Right renal pelvis (tissue), 4 donors: ENCODE measurements at regions not wholly inside any gene's neighbourhood (a gene's known extent, or its start where the extent isn't known, plus 50 kb on each side); places are given as distances from the start of the nearest gene placed in this dataset.

ENCODE experiments used
- DNase-seq, 4 donors: peaks; one replicate each; pipeline ENCODE4 v3.0.0-alpha.2; 2013; ENCODE audit warnings: low read depth in 4 of 4, low spot score in 3 of 4, missing footprints in 1 of 4

DNA sequence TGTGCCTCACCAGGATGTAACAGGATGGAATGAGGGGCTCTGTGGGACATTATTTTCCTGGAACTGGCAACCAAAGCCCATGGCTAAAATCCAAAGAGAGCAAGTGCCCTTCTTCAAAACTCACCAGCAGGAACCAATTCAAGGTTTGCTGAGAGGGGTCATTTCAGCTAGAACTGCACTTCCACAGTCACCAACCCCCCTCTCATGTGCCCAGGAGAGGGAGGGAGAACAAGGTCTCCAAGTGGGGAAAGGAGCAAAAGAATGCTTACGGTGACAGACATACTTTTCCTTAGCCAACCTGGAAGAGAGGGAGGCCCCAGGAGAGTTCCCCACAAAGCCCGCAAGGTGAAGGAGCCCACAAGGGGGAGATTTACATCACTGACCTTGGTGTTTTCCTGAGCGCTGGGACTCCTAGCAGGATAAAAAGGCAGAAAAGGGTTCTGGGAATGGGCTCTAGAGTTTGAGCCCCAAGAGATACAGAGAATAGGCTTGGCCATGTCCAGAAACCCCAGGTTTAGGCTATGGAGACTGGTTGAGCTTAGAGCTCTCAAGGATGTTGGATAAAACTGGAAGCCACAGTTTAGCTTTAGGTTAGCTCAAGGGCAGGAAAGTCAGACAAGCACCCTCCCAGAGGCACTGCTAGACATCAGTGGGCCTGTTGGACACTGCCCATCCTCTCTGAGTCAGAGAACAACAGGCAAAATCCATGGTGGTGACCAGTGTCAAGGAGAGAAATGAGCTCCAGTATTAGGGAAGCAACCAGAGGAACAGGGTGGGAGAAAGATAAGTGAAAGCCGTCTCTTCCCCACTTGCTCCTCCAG, 63.9 kb upstream of the GHITM start:
- DNase-seq, result no peak

DNA sequence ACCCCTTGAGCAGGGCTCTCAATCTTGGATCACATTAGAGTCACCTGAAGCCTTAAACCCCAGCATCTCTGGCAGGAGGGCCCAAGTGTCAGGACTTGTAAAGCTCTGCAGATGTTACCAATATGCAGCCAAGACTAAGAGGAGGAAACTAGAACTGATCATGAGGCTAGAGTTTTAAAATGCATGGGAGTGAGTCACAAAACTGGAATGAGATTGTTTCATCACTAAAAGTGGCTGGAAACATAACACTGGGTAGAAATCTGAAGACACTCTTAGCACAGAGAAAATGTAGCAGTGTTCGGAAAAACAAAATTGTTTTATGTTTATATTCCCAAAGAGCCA, 63.3 kb upstream of the GHITM start:
- no peak for DNase-seq

GRCh38 chr10:84076540-84077195, 62.6 kb upstream of the GHITM start:
- DNase-seq, result no peak

GRCh38 chr10:84077768-84078167, 61.5 kb upstream of the GHITM start:
- no peak for DNase-seq

- no peak for DNase-seq
Observed at GRCh38 chr10:84078771-84079170, 60.5 kb upstream of the GHITM start.

DNA sequence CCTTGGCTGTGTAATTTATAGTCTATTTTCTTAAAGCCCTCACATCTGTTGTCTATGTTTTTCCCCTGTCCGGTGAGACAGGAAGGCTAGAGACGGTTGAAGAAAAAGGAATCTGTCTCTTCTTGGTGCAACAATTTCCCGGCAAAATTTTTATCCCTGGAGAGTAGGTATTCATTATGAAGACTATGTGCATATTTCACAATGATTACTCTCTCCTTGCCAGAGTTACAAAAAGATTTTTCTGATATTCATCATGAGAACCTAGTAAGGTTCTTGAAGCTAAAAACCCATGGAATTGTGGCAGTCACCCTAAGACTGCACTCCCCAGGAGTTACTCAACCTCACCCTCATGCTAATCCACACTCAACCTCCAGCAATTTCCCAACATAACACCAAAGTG, 55.0 kb upstream of the GHITM start:
- DNase-seq, result no peak

- DNase-seq, result no peak
Observed at GRCh38 chr10:84087202-84087601, 52.1 kb upstream of the GHITM start.

GRCh38 chr10:84088626-84089025, 50.7 kb upstream of the GHITM start:
- DNase-seq, result no peak

DNA sequence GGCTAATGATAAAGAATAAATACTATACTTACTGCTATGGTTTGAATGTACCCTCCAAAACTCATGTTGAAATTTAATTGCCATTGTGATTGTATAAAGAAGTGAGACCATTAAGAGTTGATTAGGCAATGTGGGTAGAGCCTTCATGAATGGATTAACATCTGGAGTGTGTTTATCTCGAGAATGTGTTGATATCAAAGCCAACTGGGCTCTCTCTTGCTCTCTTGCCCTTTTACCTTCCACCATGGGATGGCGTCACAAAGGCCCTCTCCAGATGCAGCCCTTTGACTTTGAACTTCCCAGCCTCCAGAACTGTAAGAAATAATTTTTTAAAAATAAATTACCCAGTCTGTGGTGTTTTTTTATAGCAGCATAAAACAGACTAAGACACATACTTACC, 50.1 kb upstream of the GHITM start:
- DNase-seq, result no peak
